ENCODE measurements at regions not wholly inside any gene's neighbourhood (a gene's known extent, or its start where the extent isn't known, plus 50 kb on each side); places are given as distances from the start of the nearest gene placed in this dataset.

- TF ChIP-seq POLR2A (IDR thresholded peaks at IDR 0.05) (no peak), CTCF (IDR thresholded peaks at IDR 0.05) (no peak)
Observed at GRCh38 chr14:22107753-22108152, 434.1 kb upstream of the OR4E1 start.

Measured in adrenal gland (tissue), 5 donors.